ENCODE measurements at regions not wholly inside any gene's neighbourhood (a gene's known extent, or its start where the extent isn't known, plus 50 kb on each side); places are given as distances from the start of the nearest gene placed in this dataset.

DNA sequence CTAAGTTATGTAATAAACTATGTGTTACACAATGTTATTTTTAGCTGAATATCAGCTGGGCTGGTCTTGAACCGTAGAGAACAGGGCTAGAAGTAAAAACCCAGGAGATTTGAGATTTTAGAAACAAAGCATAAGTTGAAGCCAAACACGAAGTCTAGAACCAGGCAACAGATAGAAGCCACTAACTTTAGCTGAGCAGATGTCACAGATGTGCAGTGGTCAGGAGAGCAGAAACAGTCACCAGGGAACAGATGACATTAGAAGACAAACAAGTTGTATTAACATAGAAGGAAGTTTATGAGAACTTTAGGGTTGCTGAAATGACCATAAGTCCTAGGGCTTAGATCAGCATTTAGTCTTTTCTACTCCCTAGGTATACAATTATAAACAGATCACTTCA is 731.0 kb downstream of the ZNF385D start:
- intact Hi-C loops (cut with DNase I): no loop called here
- no peaks in the 10 kb centered on the region for H3K27me3 ChIP-seq (ENCODE audit: control insufficient read depth, insufficient read depth, low read length)
- no peak for DNase-seq
- no peak for FAIRE-seq
- H3K9me3 ChIP-seq (ENCODE audit: control insufficient read depth in 2 of 3, insufficient read depth in 1 of 3, low read length in 3 of 3): peaks cover 0 to under 1% (median 0%) of the 10 kb centered on the region in 3 donors
- no peaks in the 10 kb centered on the region for H3K36me3 ChIP-seq (ENCODE audit: control insufficient read depth in 2 of 3, insufficient read depth in 3 of 3, low read length in 3 of 3)
- H3K4me3 ChIP-seq (ENCODE audit: low read length in 3 of 3): no peak overlapping the region
- H3K4me1 ChIP-seq (ENCODE audit: control insufficient read depth in 2 of 3, insufficient read depth in 2 of 3, low read depth in 1 of 3, low read length in 3 of 3): no peaks in the 10 kb centered on the region
- TF ChIP-seq, protein P1, sequence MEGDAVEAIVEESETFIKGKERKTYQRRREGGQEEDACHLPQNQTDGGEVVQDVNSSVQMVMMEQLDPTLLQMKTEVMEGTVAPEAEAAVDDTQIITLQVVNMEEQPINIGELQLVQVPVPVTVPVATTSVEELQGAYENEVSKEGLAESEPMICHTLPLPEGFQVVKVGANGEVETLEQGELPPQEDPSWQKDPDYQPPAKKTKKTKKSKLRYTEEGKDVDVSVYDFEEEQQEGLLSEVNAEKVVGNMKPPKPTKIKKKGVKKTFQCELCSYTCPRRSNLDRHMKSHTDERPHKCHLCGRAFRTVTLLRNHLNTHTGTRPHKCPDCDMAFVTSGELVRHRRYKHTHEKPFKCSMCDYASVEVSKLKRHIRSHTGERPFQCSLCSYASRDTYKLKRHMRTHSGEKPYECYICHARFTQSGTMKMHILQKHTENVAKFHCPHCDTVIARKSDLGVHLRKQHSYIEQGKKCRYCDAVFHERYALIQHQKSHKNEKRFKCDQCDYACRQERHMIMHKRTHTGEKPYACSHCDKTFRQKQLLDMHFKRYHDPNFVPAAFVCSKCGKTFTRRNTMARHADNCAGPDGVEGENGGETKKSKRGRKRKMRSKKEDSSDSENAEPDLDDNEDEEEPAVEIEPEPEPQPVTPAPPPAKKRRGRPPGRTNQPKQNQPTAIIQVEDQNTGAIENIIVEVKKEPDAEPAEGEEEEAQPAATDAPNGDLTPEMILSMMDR (IDR thresholded peaks at IDR 0.05; ENCODE audit: borderline replicate concordance, extremely low read depth, insufficient read depth): no peak
- no peak overlapping the region for H3K9ac ChIP-seq (ENCODE audit: low read length in 3 of 3)
- H3K27ac ChIP-seq (ENCODE audit: low read depth in 2 of 2, low read length in 2 of 2): no peak overlapping the region

DNA sequence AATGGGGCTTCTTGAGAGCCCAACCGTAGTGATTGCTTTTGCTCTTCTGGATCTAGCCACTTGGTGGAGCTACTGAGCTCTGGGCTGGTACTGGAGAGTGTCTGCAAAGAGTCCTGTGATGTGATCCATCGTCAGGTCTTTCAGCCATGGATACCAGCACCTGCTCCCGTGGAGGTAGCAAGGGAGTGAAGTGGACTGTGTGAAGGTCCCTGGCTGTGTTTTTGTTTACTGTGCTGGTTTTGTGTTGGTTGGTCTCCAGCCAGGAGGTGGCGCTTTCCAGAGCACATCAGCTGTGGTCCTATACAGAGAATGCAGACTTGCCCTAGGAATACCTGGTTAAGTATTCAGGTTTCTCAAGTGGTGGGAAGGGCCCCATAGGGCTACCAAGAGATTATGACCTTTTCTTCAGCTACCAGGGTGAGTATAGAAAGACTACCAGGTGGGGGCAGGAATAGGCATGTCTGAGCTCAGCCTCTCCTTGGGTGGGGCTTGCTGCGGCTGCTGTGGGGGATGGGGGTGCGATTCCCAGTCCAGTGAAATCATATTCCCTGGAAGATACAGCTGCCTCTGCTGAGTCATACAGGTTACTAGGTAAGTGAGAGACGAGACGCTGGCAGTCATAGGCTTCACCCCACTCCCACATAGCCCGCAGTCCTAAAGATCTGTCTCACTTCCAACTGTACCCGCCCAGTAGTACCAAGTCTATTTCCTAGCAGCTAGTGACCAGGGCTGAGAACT is 733.7 kb downstream of the ZNF385D start:
- FAIRE-seq (no peak), DNase-seq (no peak)
- intact Hi-C loops (cut with DNase I): no loop called here
- Histone ChIP-seq H3K36me3 (ENCODE audit: control insufficient read depth in 2 of 3, insufficient read depth in 3 of 3, low read length in 3 of 3) (no peaks in the 10 kb centered on the region), H3K9me3 (ENCODE audit: control insufficient read depth in 2 of 3, insufficient read depth in 1 of 3, low read length in 3 of 3) (peaks cover 0 to 6% (median 4%) of the 10 kb centered on the region in 3 donors), H3K27ac (ENCODE audit: low read depth in 2 of 2, low read length in 2 of 2) (no peak overlapping the region), H3K4me1 (ENCODE audit: control insufficient read depth in 2 of 3, insufficient read depth in 2 of 3, low read depth in 1 of 3, low read length in 3 of 3) (no peaks in the 10 kb centered on the region), H3K4me3 (ENCODE audit: low read length in 3 of 3) (no peak overlapping the region), H3K9ac (ENCODE audit: low read length in 3 of 3) (no peak overlapping the region), H3K27me3 (ENCODE audit: control insufficient read depth, insufficient read depth, low read length) (no peaks in the 10 kb centered on the region)
- TF ChIP-seq, protein P1 (IDR thresholded peaks at IDR 0.05; ENCODE audit: borderline replicate concordance, extremely low read depth, insufficient read depth): no peak

DNA sequence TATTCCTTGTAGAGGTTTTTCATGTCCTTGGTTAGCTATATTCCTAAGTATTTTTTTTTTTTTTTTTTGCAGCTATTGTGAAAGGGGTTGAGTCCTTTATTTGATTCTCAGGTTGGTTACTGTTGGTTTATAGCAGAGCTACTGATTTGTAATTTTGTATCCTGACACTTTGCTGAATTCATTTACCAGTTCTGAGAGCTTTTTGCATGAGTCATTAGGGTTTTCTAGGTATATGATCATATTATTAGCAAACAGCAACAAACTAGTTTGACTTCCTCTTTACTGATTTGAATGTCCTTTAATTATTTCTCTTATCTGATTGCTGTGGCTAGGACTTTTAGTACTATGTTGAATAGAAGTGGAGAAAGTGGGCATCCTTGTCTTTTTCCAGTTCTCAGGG is 737.4 kb downstream of the ZNF385D start:
- no peak overlapping the region for H3K27ac ChIP-seq (ENCODE audit: low read depth in 2 of 2, low read length in 2 of 2)
- FAIRE-seq (no peak), DNase-seq (no peak)
- H3K36me3 ChIP-seq (ENCODE audit: control insufficient read depth in 2 of 3, insufficient read depth in 3 of 3, low read length in 3 of 3): no peaks in the 10 kb centered on the region
- no peaks in the 10 kb centered on the region for H3K27me3 ChIP-seq (ENCODE audit: control insufficient read depth, insufficient read depth, low read length)
- H3K4me3 ChIP-seq (ENCODE audit: low read length in 3 of 3): no peak overlapping the region
- TF ChIP-seq, protein P1 (IDR thresholded peaks at IDR 0.05; ENCODE audit: borderline replicate concordance, extremely low read depth, insufficient read depth): no peak
- no peak overlapping the region for H3K9ac ChIP-seq (ENCODE audit: low read length in 3 of 3)
- H3K4me1 ChIP-seq (ENCODE audit: control insufficient read depth in 2 of 3, insufficient read depth in 2 of 3, low read depth in 1 of 3, low read length in 3 of 3): no peaks in the 10 kb centered on the region
- H3K9me3 ChIP-seq (ENCODE audit: control insufficient read depth in 2 of 3, insufficient read depth in 1 of 3, low read length in 3 of 3): peaks cover 0 to 6% (median 4%) of the 10 kb centered on the region in 3 donors
- intact Hi-C loops (cut with DNase I): no loop called here
